Naive thymus-derived CD4-positive, alpha-beta T cell (primary cell): ENCODE measurements at regions not wholly inside any gene's neighbourhood (a gene's known extent, or its start where the extent isn't known, plus 50 kb on each side); places are given as distances from the start of the nearest gene placed in this dataset.

Experiments used
- ATAC-seq: fragments of 150-1000 bp; cut with Tn5 transposase; 2 replicates; pipeline ENCODE4 v1.10.0; 2021; ENCODE audit warnings: mild to moderate bottlenecking, moderate library complexity
- CTCF ChIA-PET: fragments of 350-600 bp; sonication (Branson Sonifier 250); formaldehyde crosslinking; loops from one replicate; lab custom pipeline; 2021; ENCODE audit warnings: antibody characterized with exemption; lab: Charles Lee
- POLR2A ChIA-PET: fragments of 350-600 bp; sonication (Branson Sonifier 250); formaldehyde crosslinking; loops from one replicate; lab custom pipeline; 2021; ENCODE audit warnings: antibody characterized with exemption, inconsistent platforms; lab: Charles Lee
- DNase-seq, 9 donors: peaks; one replicate each; pipeline versions ENCODE4 v3.0.0 to v3.0.0-alpha.2; 2020 to 2022; ENCODE audit warnings: mixed read lengths in 1 of 9
- H3K27ac ChIP-seq: one replicate; pipeline ENCODE4 v1.7.0; 2013; ENCODE audit warnings: mild to moderate bottlenecking, low read depth, low read length, moderate library complexity
- H3K27me3 ChIP-seq, 2 donors: one replicate each; pipeline ENCODE4 v1.7.0; 2013; ENCODE audit warnings: low read length in 2 of 2, mild to moderate bottlenecking in 2 of 2, moderate library complexity in 2 of 2; ENCODE audit not compliant: control insufficient read depth in 2 of 2, insufficient read depth in 2 of 2
- H3K36me3 ChIP-seq, 3 experiments: 1 replicate in 2 of 3; 2 replicates in 1 of 3; pipeline ENCODE4 v1.7.0; 2013; ENCODE audit warnings: low read length in 3 of 3, mild to moderate bottlenecking in 3 of 3, moderate library complexity in 1 of 3; ENCODE audit not compliant: insufficient read depth in 3 of 3, control insufficient read depth in 2 of 3
- H3K4me1 ChIP-seq, 2 donors: one replicate each; pipeline ENCODE4 v1.7.0; 2013; ENCODE audit warnings: low read length in 2 of 2, mild to moderate bottlenecking in 2 of 2, moderate library complexity in 1 of 2; ENCODE audit not compliant: control insufficient read depth in 2 of 2, insufficient read depth in 2 of 2
- H3K4me3 ChIP-seq: 2 replicates; pipeline ENCODE4 v1.7.0; 2013; ENCODE audit warnings: mild to moderate bottlenecking, low read length
- H3K9me3 ChIP-seq, 3 experiments: 1 replicate in 2 of 3; 2 replicates in 1 of 3; pipeline ENCODE4 v1.7.0; 2013; ENCODE audit warnings: low read length in 3 of 3; ENCODE audit not compliant: control insufficient read depth in 2 of 3
- H3K27ac Mint-ChIP-seq, 9 donors: one replicate each; pipeline ENCODE4 v1.8.0; 2020 to 2022; ENCODE audit warnings: mixed read lengths in 9 of 9, mild to moderate bottlenecking in 8 of 9, moderate library complexity in 5 of 9, inconsistent platforms in 2 of 9
- H3K27me3 Mint-ChIP-seq, 5 donors: one replicate each; pipeline ENCODE4 v1.8.0; 2021 to 2022; ENCODE audit warnings: mixed read lengths in 5 of 5, mild to moderate bottlenecking in 1 of 5
- H3K36me3 Mint-ChIP-seq, 5 donors: one replicate each; pipeline ENCODE4 v1.8.0; 2020 to 2022; ENCODE audit warnings: mixed read lengths in 5 of 5, mild to moderate bottlenecking in 3 of 5, inconsistent platforms in 1 of 5
- H3K4me1 Mint-ChIP-seq, 7 donors: one replicate each; pipeline ENCODE4 v1.8.0; 2020 to 2022; ENCODE audit warnings: mixed read lengths in 7 of 7, mild to moderate bottlenecking in 3 of 7, inconsistent platforms in 1 of 7
- H3K4me3 Mint-ChIP-seq, 10 donors: one replicate each; pipeline ENCODE4 v1.8.0; 2020 to 2022; ENCODE audit warnings: mild to moderate bottlenecking in 10 of 10, mixed read lengths in 10 of 10, moderate library complexity in 6 of 10, inconsistent platforms in 2 of 10
- H3K9me3 Mint-ChIP-seq, 11 donors: one replicate each; pipeline ENCODE4 v1.8.0; 2020 to 2022; ENCODE audit warnings: mixed read lengths in 11 of 11, mild to moderate bottlenecking in 4 of 11, inconsistent platforms in 1 of 11, moderate library complexity in 1 of 11
- intact Hi-C, 2 donors: fragments of 100-400 bp; cut with micrococcal nuclease; formaldehyde crosslinking; loops; one replicate each; pipeline ENCODE4 v1.15.1; 2023

DNA sequence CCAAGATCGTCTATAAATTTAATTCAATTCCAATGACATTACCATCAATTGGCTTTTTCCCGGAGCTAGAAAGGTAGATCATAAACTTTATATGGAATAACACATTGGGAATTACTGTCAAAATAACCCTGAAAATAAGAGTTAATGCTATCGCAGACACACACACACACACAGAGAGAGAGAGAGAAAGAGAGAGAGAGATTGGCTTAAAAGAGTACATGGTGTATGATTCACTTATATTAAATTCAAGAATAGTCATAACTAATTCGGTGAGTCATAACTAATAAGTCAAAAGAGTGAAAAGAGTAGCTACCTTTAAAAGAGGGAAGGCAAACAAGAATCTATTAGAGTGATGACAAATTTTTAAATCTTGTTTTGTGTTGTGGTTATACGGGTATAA lies 425.5 kb downstream of the TBC1D32 start:
- peaks cover 0 to 11% (median 0%) of the 10 kb centered on the region in 11 donors for H3K9me3 Mint-ChIP-seq
- CTCF ChIA-PET: no interaction called here
- H3K4me1 Mint-ChIP-seq: no peaks in the 10 kb centered on the region
- no peak overlapping the region for H3K4me3 Mint-ChIP-seq
- no peaks in the 10 kb centered on the region for H3K4me1 ChIP-seq
- H3K36me3 ChIP-seq: no peaks in the 10 kb centered on the region
- no peak overlapping the region for H3K27ac ChIP-seq
- H3K27me3 Mint-ChIP-seq: peaks cover 0 to 3% (median 0%) of the 10 kb centered on the region in 5 donors
- no peak for DNase-seq
- POLR2A ChIA-PET: no interaction called here
- H3K36me3 Mint-ChIP-seq: no peaks in the 10 kb centered on the region
- no peak overlapping the region for H3K27ac Mint-ChIP-seq
- H3K9me3 ChIP-seq: no peaks in the 10 kb centered on the region
- intact Hi-C loops: no loop called here
- no peak overlapping the region for H3K4me3 ChIP-seq
- H3K27me3 ChIP-seq: no peaks in the 10 kb centered on the region
- no peak for ATAC-seq

DNA sequence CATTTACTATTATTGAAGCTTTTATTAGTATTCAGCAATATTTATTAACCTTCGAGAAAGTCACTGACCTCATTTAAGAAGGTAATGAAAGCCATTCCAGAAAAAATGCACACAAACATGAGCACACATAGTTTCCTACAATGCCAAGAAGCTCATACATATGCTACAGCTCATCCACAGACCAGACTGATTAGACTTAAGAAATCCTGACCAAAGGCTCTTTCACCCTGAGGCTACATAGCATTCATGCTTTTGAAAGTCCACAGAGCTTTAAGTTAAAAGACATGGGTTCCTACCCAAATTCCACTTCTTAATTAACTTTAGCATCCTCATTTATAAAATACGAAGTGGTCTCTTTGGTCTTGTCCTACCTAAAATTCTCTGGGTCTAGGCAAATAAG lies 430.4 kb downstream of the TBC1D32 start:
- no peaks in the 10 kb centered on the region for H3K4me1 ChIP-seq

DNA sequence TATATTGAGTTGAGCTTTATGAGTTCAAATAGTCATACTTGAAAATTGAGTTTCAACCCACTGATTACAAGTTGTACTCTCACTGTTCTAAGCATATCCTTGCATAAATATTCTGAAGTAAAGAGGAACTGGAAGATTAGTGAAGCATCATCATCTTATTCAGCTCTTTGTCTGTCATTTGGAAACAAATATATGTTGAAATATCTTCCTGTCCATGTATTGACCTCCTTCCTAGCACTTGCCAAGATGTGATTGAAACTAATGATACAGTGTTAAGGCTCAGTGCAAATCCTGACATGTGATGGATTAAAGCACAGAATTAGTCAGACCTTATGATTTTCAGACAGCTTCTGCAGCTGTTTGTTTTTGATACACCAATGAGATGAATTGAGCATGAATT lies 434.3 kb downstream of the TBC1D32 start:
- H3K27ac ChIP-seq: no peak overlapping the region
- intact Hi-C loops: no loop called here
- peaks cover 0 to 5% (median 0%) of the 10 kb centered on the region in 11 donors for H3K9me3 Mint-ChIP-seq
- CTCF ChIA-PET: no interaction called here
- no peaks in the 10 kb centered on the region for H3K36me3 ChIP-seq
- POLR2A ChIA-PET: no interaction called here
- H3K27me3 Mint-ChIP-seq: peaks cover 0 to 3% (median 0%) of the 10 kb centered on the region in 5 donors
- no peak overlapping the region for H3K27ac Mint-ChIP-seq
- H3K9me3 ChIP-seq: no peaks in the 10 kb centered on the region
- ATAC-seq: no peak
- no peaks in the 10 kb centered on the region for H3K4me1 Mint-ChIP-seq
- no peaks in the 10 kb centered on the region for H3K27me3 ChIP-seq
- H3K4me3 Mint-ChIP-seq: no peak overlapping the region
- DNase-seq: no peak
- H3K36me3 Mint-ChIP-seq: no peaks in the 10 kb centered on the region
- H3K4me1 ChIP-seq: no peaks in the 10 kb centered on the region
- H3K4me3 ChIP-seq: no peak overlapping the region

More for the DNA sequence above, 430.4 kb downstream of the TBC1D32 start:
- no peak for DNase-seq
- Mint-ChIP-seq H3K4me3 (no peak overlapping the region), H3K36me3 (no peaks in the 10 kb centered on the region), H3K27me3 (peaks cover 0 to 3% (median 0%) of the 10 kb centered on the region in 5 donors), H3K27ac (no peak overlapping the region), H3K4me1 (no peaks in the 10 kb centered on the region), H3K9me3 (peaks cover 0 to 2% (median 0%) of the 10 kb centered on the region in 11 donors)
- Histone ChIP-seq H3K36me3 (no peaks in the 10 kb centered on the region), H3K27ac (no peak overlapping the region), H3K27me3 (no peaks in the 10 kb centered on the region), H3K4me3 (no peak overlapping the region), H3K9me3 (no peaks in the 10 kb centered on the region)
- no peak for ATAC-seq
- ChIA-PET CTCF (no interaction called here), POLR2A (no interaction called here)
- intact Hi-C loops: no loop called here

DNA sequence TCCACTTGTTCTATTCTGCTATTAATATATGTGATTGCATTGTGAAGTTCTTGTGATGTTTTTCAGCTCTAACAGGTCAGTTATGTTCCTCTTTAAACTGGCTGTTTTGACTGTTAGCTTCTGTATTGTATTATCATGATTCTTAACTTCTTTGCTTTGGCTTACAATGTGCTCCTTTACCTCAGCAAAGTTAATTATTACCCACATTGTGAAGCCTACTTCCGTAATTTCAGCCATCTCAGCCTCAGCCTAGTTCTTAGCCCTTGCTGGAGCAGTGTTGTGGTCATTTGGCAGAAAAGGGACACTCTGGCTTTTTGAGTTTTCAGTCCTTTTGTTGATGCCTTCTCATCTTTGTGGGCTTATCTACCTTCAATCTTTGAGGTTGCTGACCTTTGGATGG lies 440.2 kb downstream of the TBC1D32 start:
- no peak overlapping the region for H3K27ac Mint-ChIP-seq
- Histone ChIP-seq H3K4me1 (no peaks in the 10 kb centered on the region), H3K27ac (no peak overlapping the region), H3K27me3 (no peaks in the 10 kb centered on the region), H3K4me3 (no peak overlapping the region), H3K36me3 (no peaks in the 10 kb centered on the region), H3K9me3 (no peaks in the 10 kb centered on the region)
- no peaks in the 10 kb centered on the region for H3K27me3 Mint-ChIP-seq
- ChIA-PET POLR2A (no interaction called here), CTCF (no interaction called here)
- ATAC-seq (no peak), DNase-seq (no peak)
- H3K4me1 Mint-ChIP-seq: no peaks in the 10 kb centered on the region
- intact Hi-C loops: no loop called here
- no peak overlapping the region for H3K4me3 Mint-ChIP-seq
- peaks cover 16 to 37% (median 18%) of the 10 kb centered on the region in 11 donors for H3K9me3 Mint-ChIP-seq
- peaks cover 0 to 11% (median 0%) of the 10 kb centered on the region in 5 donors for H3K36me3 Mint-ChIP-seq

DNA sequence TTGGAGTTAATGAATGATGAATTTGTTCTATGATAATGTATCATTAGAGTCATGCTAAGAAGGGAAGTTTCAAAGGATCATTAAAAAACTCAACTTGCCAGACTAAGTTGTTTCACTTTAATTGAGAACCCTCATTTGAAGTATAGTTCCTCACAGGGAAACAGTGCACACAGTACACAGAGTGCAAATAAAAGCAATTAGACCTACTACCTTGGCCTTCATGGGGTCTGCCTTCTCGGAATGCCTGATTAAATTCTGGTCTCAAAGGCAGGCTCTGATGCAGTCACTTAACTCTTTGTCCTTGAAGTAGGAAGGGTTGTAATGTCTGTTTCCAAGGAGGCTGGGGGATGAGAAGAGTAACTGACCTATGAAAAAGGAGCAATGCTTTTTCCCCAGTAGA lies 457.3 kb downstream of the TBC1D32 start:
- H3K9me3 ChIP-seq: no peaks in the 10 kb centered on the region
- no peaks in the 10 kb centered on the region for H3K36me3 ChIP-seq
- Mint-ChIP-seq H3K27ac (no peak overlapping the region), H3K4me3 (no peak overlapping the region), H3K9me3 (peaks cover 0 to 6% (median 0%) of the 10 kb centered on the region in 11 donors), H3K36me3 (no peaks in the 10 kb centered on the region), H3K4me1 (no peaks in the 10 kb centered on the region), H3K27me3 (no peaks in the 10 kb centered on the region)
- POLR2A ChIA-PET: no interaction called here
- DNase-seq: no peak
- CTCF ChIA-PET: no interaction called here
- no peak overlapping the region for H3K27ac ChIP-seq
- ATAC-seq: no peak
- H3K4me3 ChIP-seq: no peak overlapping the region
- intact Hi-C loops: no loop called here
- H3K4me1 ChIP-seq: no peaks in the 10 kb centered on the region
- no peaks in the 10 kb centered on the region for H3K27me3 ChIP-seq

DNA sequence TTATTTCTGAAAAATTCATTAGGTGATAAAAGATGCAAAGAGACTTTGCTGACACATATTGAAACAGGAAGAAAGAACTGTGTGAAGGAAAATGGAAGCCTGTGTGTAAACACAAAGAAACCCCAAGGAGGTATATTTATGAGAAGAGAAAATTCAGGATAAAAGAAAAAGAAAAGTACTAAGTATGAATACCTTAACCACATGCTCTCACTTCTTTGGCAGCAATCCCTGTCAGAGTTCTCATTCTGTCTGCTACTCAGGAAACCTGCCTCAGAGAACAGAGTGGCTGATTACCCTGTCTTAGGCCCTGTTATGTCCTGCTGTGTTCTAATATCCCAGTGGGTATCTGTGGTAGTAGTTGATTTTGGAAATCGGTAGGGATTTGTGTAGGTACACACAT lies 457.9 kb downstream of the TBC1D32 start:
- no peak overlapping the region for H3K27ac Mint-ChIP-seq
- Histone ChIP-seq H3K27me3 (no peaks in the 10 kb centered on the region), H3K4me1 (no peaks in the 10 kb centered on the region), H3K4me3 (no peak overlapping the region), H3K36me3 (no peaks in the 10 kb centered on the region), H3K27ac (no peak overlapping the region), H3K9me3 (no peaks in the 10 kb centered on the region)
- no peaks in the 10 kb centered on the region for H3K27me3 Mint-ChIP-seq
- ATAC-seq (no peak), DNase-seq (no peak)
- H3K4me1 Mint-ChIP-seq: no peaks in the 10 kb centered on the region
- H3K36me3 Mint-ChIP-seq: no peaks in the 10 kb centered on the region
- POLR2A ChIA-PET: no interaction called here
- H3K4me3 Mint-ChIP-seq: no peak overlapping the region
- intact Hi-C loops: no loop called here
- peaks cover 0 to 6% (median 0%) of the 10 kb centered on the region in 11 donors for H3K9me3 Mint-ChIP-seq
- CTCF ChIA-PET: no interaction called here

DNA sequence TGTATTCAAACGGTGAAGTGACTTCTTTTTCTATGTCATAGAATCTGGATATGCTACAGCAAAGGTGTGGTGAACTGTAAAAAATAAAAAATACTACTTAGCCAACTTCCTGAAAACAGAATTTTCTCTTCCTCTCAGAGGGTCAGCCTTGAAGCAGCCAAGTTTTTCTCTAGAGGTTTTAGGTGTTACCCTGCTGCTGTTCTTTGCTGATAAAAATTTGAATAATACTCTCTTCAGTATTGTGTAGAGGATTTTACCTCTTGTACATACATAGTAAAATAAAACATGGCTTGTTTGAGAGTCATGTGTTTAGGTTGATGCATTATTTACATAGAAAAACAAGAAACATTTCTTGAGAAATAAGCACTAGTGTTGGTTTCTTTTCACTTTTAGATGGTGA lies 458.4 kb downstream of the TBC1D32 start:
- no peaks in the 10 kb centered on the region for H3K27me3 Mint-ChIP-seq
- no peaks in the 10 kb centered on the region for H3K36me3 Mint-ChIP-seq
- Histone ChIP-seq H3K27me3 (no peaks in the 10 kb centered on the region), H3K9me3 (no peaks in the 10 kb centered on the region), H3K4me1 (no peaks in the 10 kb centered on the region), H3K36me3 (no peaks in the 10 kb centered on the region), H3K27ac (no peak overlapping the region), H3K4me3 (no peak overlapping the region)
- H3K27ac Mint-ChIP-seq: no peak overlapping the region
- ChIA-PET POLR2A (no interaction called here), CTCF (no interaction called here)
- peaks cover 0 to 6% (median 0%) of the 10 kb centered on the region in 11 donors for H3K9me3 Mint-ChIP-seq
- ATAC-seq (no peak), DNase-seq (no peak)
- intact Hi-C loops: no loop called here
- no peak overlapping the region for H3K4me3 Mint-ChIP-seq
- H3K4me1 Mint-ChIP-seq: no peaks in the 10 kb centered on the region
